ENCODE measurements at regions not wholly inside any gene's neighbourhood (a gene's known extent, or its start where the extent isn't known, plus 50 kb on each side); places are given as distances from the start of the nearest gene placed in this dataset.

- H3K27ac ChIP-seq (ENCODE audit: low read depth, low read length, poor library complexity, severe bottlenecking): no peak overlapping the region
- H4K20me1 ChIP-seq (ENCODE audit: insufficient read depth, low read length): no peaks in the 10 kb centered on the region
- H2AFZ ChIP-seq (ENCODE audit: low read length): no peak overlapping the region
- no peak overlapping the region for H3K4me3 ChIP-seq (ENCODE audit: low read depth, low read length, poor library complexity, severe bottlenecking)
- TF ChIP-seq CTCF (conservative IDR thresholded peaks at IDR 0.05; ENCODE audit: low read length) (no peak), EZH2phosphoT487 (IDR thresholded peaks at IDR 0.05; ENCODE audit: borderline replicate concordance, low read depth, low read length) (no peak)
- intact Hi-C loops (cut with micrococcal nuclease; ENCODE audit: unreplicated experiment): loop anchor here (5.0 to 10.0 kb wide), 2 partner anchors 110 to 767 kb away; partner anchors contain the start of gene THBS1
- H3K9me2 ChIP-seq (ENCODE audit: insufficient read depth, low read length): no peaks in the 10 kb centered on the region
- H3K79me2 ChIP-seq (ENCODE audit: insufficient read depth, low read depth, low read length): no peaks in the 10 kb centered on the region
- H3K9me3 ChIP-seq (ENCODE audit: low read length): no peaks in the 10 kb centered on the region
- no peaks in the 10 kb centered on the region for H3K36me3 ChIP-seq (ENCODE audit: insufficient read depth, low read length)
- POLR2A ChIA-PET: no interaction called here
- CTCF ChIA-PET (ENCODE audit: unreplicated experiment): no interaction called here
- H3K4me1 ChIP-seq (ENCODE audit: insufficient read depth, low read length, poor library complexity, severe bottlenecking): no peaks in the 10 kb centered on the region
- no TSS peak for BruUV-seq (replicated peaks)
- DNase-seq (ENCODE audit: low spot score): no peak
- H3K4me2 ChIP-seq (ENCODE audit: low read length): no peak overlapping the region
Measured at GRCh38 chr15:38814891-38815290, 250.3 kb upstream of the RASGRP1 start.

- H3K4me2 ChIP-seq (ENCODE audit: low read length): no peak overlapping the region
- no peak overlapping the region for H2AFZ ChIP-seq (ENCODE audit: low read length)
- no TSS peak for BruUV-seq (replicated peaks)
- no peaks in the 10 kb centered on the region for H4K20me1 ChIP-seq (ENCODE audit: insufficient read depth, low read length)
- H3K27ac ChIP-seq (ENCODE audit: low read depth, low read length, poor library complexity, severe bottlenecking): no peak overlapping the region
- H3K4me1 ChIP-seq (ENCODE audit: insufficient read depth, low read length, poor library complexity, severe bottlenecking): no peaks in the 10 kb centered on the region
- peak; percentile 70 for DNase-seq (ENCODE audit: low spot score)
- H3K79me2 ChIP-seq (ENCODE audit: insufficient read depth, low read depth, low read length): no peaks in the 10 kb centered on the region
- no peaks in the 10 kb centered on the region for H3K9me2 ChIP-seq (ENCODE audit: insufficient read depth, low read length)
- POLR2A ChIA-PET: no interaction called here
- no peak overlapping the region for H3K4me3 ChIP-seq (ENCODE audit: low read depth, low read length, poor library complexity, severe bottlenecking)
- no peaks in the 10 kb centered on the region for H3K36me3 ChIP-seq (ENCODE audit: insufficient read depth, low read length)
- TF ChIP-seq EZH2phosphoT487 (IDR thresholded peaks at IDR 0.05; ENCODE audit: borderline replicate concordance, low read depth, low read length) (no peak), CTCF (conservative IDR thresholded peaks at IDR 0.05; ENCODE audit: low read length) (peak; percentile 99)
- H3K9me3 ChIP-seq (ENCODE audit: low read length): no peaks in the 10 kb centered on the region
- CTCF ChIA-PET (ENCODE audit: unreplicated experiment): no interaction called here
- intact Hi-C loops (cut with micrococcal nuclease; ENCODE audit: unreplicated experiment): loop anchor here (5.0 to 10.0 kb wide), 2 partner anchors 113 to 765 kb away; partner anchors contain the start of gene THBS1
Measured at GRCh38 chr15:38817427-38818156, 253.0 kb upstream of the RASGRP1 start.

GRCh38 chr15:38818157-38818790 is 253.7 kb upstream of the RASGRP1 start:
- no peak overlapping the region for H3K4me2 ChIP-seq (ENCODE audit: low read length)
- no peak for DNase-seq (ENCODE audit: low spot score)
- POLR2A ChIA-PET: no interaction called here
- no peaks in the 10 kb centered on the region for H4K20me1 ChIP-seq (ENCODE audit: insufficient read depth, low read length)
- H3K36me3 ChIP-seq (ENCODE audit: insufficient read depth, low read length): no peaks in the 10 kb centered on the region
- no peaks in the 10 kb centered on the region for H3K79me2 ChIP-seq (ENCODE audit: insufficient read depth, low read depth, low read length)
- H3K27ac ChIP-seq (ENCODE audit: low read depth, low read length, poor library complexity, severe bottlenecking): no peak overlapping the region
- TF ChIP-seq EZH2phosphoT487 (IDR thresholded peaks at IDR 0.05; ENCODE audit: borderline replicate concordance, low read depth, low read length): no peak
- no peak for TF ChIP-seq CTCF (conservative IDR thresholded peaks at IDR 0.05; ENCODE audit: low read length)
- BruUV-seq (replicated peaks): no TSS peak
- H3K9me2 ChIP-seq (ENCODE audit: insufficient read depth, low read length): no peaks in the 10 kb centered on the region
- CTCF ChIA-PET (ENCODE audit: unreplicated experiment): no interaction called here
- no peak overlapping the region for H2AFZ ChIP-seq (ENCODE audit: low read length)
- intact Hi-C loops (cut with micrococcal nuclease; ENCODE audit: unreplicated experiment): loop anchor here (5.0 to 10.0 kb wide), 2 partner anchors 113 to 764 kb away; partner anchors contain the start of gene THBS1
- no peak overlapping the region for H3K4me3 ChIP-seq (ENCODE audit: low read depth, low read length, poor library complexity, severe bottlenecking)
- H3K9me3 ChIP-seq (ENCODE audit: low read length): no peaks in the 10 kb centered on the region
- H3K4me1 ChIP-seq (ENCODE audit: insufficient read depth, low read length, poor library complexity, severe bottlenecking): no peaks in the 10 kb centered on the region

Data from OCI-LY7 (cell line).